MCF 10A (cell line): ENCODE measurements at regions not wholly inside any gene's neighbourhood (a gene's known extent, or its start where the extent isn't known, plus 50 kb on each side); places are given as distances from the start of the nearest gene placed in this dataset.
"Not testable (repeated sequence)": the region's sequence is repeated elsewhere in the genome, so short reads cannot be mapped to it uniquely, and the experiment has no call there.

Source experiments
- BruUV-seq: library from RNA; stranded (reverse); fragments of 400-500 nt; replicated peaks from 2 replicates; lab custom pipeline; 2021; lab: Mats Ljungman, UMichigan
- CTCF ChIA-PET: fragments of 300-600 bp; sonication (Branson Sonifier 250); formaldehyde crosslinking; extraction: SDS; loops from one replicate; lab custom pipeline; 2021; ENCODE audit warnings: antibody characterized with exemption, inconsistent platforms; lab: Yijun Ruan, JAX
- POLR2A ChIA-PET: fragments of 300-600, 350-650 bp; sonication (Branson Sonifier 250); formaldehyde crosslinking; extraction: SDS; loops from one replicate; lab custom pipeline; 2020; ENCODE audit warnings: antibody characterized with exemption, inconsistent platforms; lab: Yijun Ruan, JAX
- DNase-seq: peaks from one replicate; pipeline ENCODE4 v3.0.0-alpha.2; 2018; ENCODE audit not compliant: unreplicated experiment
- H3K27ac Mint-ChIP-seq: one replicate; pipeline ENCODE4 v1.8.0; 2022; ENCODE audit warnings: mild to moderate bottlenecking, low read depth, mixed read lengths; ENCODE audit not compliant: unreplicated experiment
- H3K27me3 Mint-ChIP-seq: one replicate; pipeline ENCODE4 v1.8.0; 2022; ENCODE audit warnings: mixed read lengths; ENCODE audit not compliant: insufficient read depth, unreplicated experiment
- H3K36me3 Mint-ChIP-seq: one replicate; pipeline ENCODE4 v1.8.0; 2022; ENCODE audit warnings: mild to moderate bottlenecking, moderate library complexity, mixed read lengths; ENCODE audit not compliant: insufficient read depth, unreplicated experiment
- H3K4me1 Mint-ChIP-seq: one replicate; pipeline ENCODE4 v1.8.0; 2022; ENCODE audit warnings: mixed read lengths; ENCODE audit not compliant: insufficient read depth, unreplicated experiment
- H3K4me3 Mint-ChIP-seq: one replicate; pipeline ENCODE4 v1.8.0; 2022; ENCODE audit warnings: mild to moderate bottlenecking, moderate library complexity, mixed read lengths; ENCODE audit not compliant: unreplicated experiment
- H3K9me3 Mint-ChIP-seq: one replicate; pipeline ENCODE4 v1.8.0; 2022; ENCODE audit warnings: mixed read lengths; ENCODE audit not compliant: unreplicated experiment
- CTCF ChIP-seq: fragments of 200-600 bp; IDR thresholded peaks from one replicate; pipeline ENCODE4 v1.8.0; 2022; ENCODE audit warnings: antibody characterized with exemption, mild to moderate bottlenecking; ENCODE audit not compliant: unreplicated experiment
- intact Hi-C: fragments of 100-400 bp; cut with micrococcal nuclease; formaldehyde crosslinking; loops from 2 replicates; pipeline ENCODE4 v1.14.1; 2022

- H3K9me3 Mint-ChIP-seq, BruUV-seq, CTCF ChIA-PET, DNase-seq, intact Hi-C loops, H3K4me3 Mint-ChIP-seq, POLR2A ChIA-PET, H3K27me3 Mint-ChIP-seq, H3K27ac Mint-ChIP-seq, H3K36me3 Mint-ChIP-seq, H3K4me1 Mint-ChIP-seq: not testable (repeated sequence)
Observed at GRCh38 chr1:610538-610937, 75.9 kb downstream of the OR4F16 start.

- peak; percentile 10 for TF ChIP-seq CTCF
- H3K27me3 Mint-ChIP-seq, H3K36me3 Mint-ChIP-seq, CTCF ChIA-PET, BruUV-seq, H3K27ac Mint-ChIP-seq, intact Hi-C loops, POLR2A ChIA-PET, H3K4me3 Mint-ChIP-seq, DNase-seq, H3K4me1 Mint-ChIP-seq, H3K9me3 Mint-ChIP-seq: not testable (repeated sequence)
Observed at GRCh38 chr1:609161-609560, 77.3 kb downstream of the OR4F16 start.

GRCh38 chr1:605279-605678 is 81.2 kb downstream of the OR4F16 start:
- POLR2A ChIA-PET, H3K9me3 Mint-ChIP-seq, CTCF ChIA-PET, H3K36me3 Mint-ChIP-seq, H3K27me3 Mint-ChIP-seq, intact Hi-C loops, H3K27ac Mint-ChIP-seq, H3K4me1 Mint-ChIP-seq, BruUV-seq, DNase-seq: not testable (repeated sequence)
- peak overlapping the region; percentile 64 for H3K4me3 Mint-ChIP-seq

GRCh38 chr1:588211-588610 is 98.2 kb downstream of the OR4F16 start:
- POLR2A ChIA-PET, H3K36me3 Mint-ChIP-seq, H3K4me1 Mint-ChIP-seq, CTCF ChIA-PET, H3K4me3 Mint-ChIP-seq, H3K9me3 Mint-ChIP-seq, DNase-seq, H3K27ac Mint-ChIP-seq, intact Hi-C loops, H3K27me3 Mint-ChIP-seq, BruUV-seq: not testable (repeated sequence)

- H3K4me3 Mint-ChIP-seq, DNase-seq, BruUV-seq, CTCF ChIA-PET, H3K27me3 Mint-ChIP-seq, H3K9me3 Mint-ChIP-seq, POLR2A ChIA-PET, H3K27ac Mint-ChIP-seq, H3K4me1 Mint-ChIP-seq, intact Hi-C loops, H3K36me3 Mint-ChIP-seq: not testable (repeated sequence)
- peak; percentile 58 for TF ChIP-seq CTCF
Observed at GRCh38 chr1:585992-586391, 100.5 kb downstream of the OR4F16 start.
